GM12891 (cell line): ENCODE measurements at regions not wholly inside any gene's neighbourhood (a gene's known extent, or its start where the extent isn't known, plus 50 kb on each side); places are given as distances from the start of the nearest gene placed in this dataset.

Experiments
- PAX5 ChIP-seq: IDR thresholded peaks from 2 replicates; pipeline ENCODE4 v1.6.1; 2011; ENCODE audit warnings: low read length, moderate library complexity, mild to moderate bottlenecking; ENCODE audit not compliant: insufficient read depth, severe bottlenecking
- POLR2A ChIP-seq: IDR thresholded peaks from 2 replicates; pipeline ENCODE4 v1.6.1; 2011; ENCODE audit warnings: low read depth, low read length, control low read depth
- TAF1 ChIP-seq: IDR thresholded peaks from 2 replicates; pipeline ENCODE4 v1.6.1; 2011; ENCODE audit warnings: low read depth, low read length, control low read depth

DNA sequence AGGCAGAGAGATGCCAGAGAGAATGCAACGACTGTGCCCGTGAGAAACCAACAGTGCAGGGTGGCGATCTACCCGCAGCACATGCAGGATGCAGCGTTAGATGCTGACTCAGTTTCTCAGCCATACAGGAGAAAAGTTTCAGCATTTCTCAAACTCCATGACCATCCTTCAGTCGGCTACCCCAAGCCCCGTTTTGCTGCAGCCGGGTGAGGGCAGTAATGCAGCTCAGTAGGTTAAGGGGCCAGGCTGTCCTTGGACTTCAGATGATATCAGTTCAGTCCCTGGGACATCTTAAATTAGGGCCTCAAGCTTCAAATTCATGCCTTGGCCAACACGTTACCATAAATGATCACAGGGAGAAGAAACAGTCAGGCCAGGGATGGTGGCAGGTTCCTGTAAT, 125.5 kb downstream of the PALM2AKAP2 start:
- no peak for TF ChIP-seq POLR2A
- TF ChIP-seq TAF1 = no peak
- no peak for TF ChIP-seq PAX5
